ENCODE measurements at regions not wholly inside any gene's neighbourhood (a gene's known extent, or its start where the extent isn't known, plus 50 kb on each side); places are given as distances from the start of the nearest gene placed in this dataset.

DNA sequence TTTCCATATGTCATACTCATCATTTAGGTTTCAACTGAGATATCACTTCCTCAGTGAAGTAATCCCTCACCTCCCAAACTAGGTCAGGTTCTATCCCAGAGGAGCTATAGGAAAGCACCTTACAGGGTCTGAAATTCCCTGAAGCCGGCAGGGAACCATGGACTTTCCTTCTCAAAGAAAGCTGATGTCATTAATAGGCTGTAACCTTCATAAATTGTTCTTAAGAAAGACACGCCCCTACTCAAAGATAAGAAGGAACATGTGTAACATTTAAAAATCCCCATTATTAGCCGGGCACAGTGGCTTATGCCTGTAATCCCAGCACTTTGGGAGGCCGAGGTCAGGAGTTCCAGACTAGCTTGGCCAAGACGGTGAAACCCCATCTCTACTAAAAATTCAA, 50.0 kb upstream of the RNGTT start (continued):
- TF ChIP-seq, protein P1, sequence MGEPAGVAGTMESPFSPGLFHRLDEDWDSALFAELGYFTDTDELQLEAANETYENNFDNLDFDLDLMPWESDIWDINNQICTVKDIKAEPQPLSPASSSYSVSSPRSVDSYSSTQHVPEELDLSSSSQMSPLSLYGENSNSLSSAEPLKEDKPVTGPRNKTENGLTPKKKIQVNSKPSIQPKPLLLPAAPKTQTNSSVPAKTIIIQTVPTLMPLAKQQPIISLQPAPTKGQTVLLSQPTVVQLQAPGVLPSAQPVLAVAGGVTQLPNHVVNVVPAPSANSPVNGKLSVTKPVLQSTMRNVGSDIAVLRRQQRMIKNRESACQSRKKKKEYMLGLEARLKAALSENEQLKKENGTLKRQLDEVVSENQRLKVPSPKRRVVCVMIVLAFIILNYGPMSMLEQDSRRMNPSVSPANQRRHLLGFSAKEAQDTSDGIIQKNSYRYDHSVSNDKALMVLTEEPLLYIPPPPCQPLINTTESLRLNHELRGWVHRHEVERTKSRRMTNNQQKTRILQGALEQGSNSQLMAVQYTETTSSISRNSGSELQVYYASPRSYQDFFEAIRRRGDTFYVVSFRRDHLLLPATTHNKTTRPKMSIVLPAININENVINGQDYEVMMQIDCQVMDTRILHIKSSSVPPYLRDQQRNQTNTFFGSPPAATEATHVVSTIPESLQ (CRISPR knock-in tag; IDR thresholded peaks at IDR 0.05): no peak
- no peak for TF ChIP-seq ZNF671 (CRISPR knock-in tag; IDR thresholded peaks at IDR 0.05)
- no peak for TF ChIP-seq ZBTB21 (CRISPR knock-in tag; IDR thresholded peaks at IDR 0.05; ENCODE audit: borderline replicate concordance)
- no peak for TF ChIP-seq ELF4 (CRISPR knock-in tag; IDR thresholded peaks at IDR 0.05; ENCODE audit: low read depth)
- TF ChIP-seq, protein P2, sequence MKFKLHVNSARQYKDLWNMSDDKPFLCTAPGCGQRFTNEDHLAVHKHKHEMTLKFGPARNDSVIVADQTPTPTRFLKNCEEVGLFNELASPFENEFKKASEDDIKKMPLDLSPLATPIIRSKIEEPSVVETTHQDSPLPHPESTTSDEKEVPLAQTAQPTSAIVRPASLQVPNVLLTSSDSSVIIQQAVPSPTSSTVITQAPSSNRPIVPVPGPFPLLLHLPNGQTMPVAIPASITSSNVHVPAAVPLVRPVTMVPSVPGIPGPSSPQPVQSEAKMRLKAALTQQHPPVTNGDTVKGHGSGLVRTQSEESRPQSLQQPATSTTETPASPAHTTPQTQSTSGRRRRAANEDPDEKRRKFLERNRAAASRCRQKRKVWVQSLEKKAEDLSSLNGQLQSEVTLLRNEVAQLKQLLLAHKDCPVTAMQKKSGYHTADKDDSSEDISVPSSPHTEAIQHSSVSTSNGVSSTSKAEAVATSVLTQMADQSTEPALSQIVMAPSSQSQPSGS (CRISPR knock-in tag; IDR thresholded peaks at IDR 0.05; ENCODE audit: borderline replicate concordance, low read depth): no peak
- TF ChIP-seq ESRRA (CRISPR knock-in tag; IDR thresholded peaks at IDR 0.05; ENCODE audit: borderline replicate concordance): no peak
- TF ChIP-seq, protein P3, sequence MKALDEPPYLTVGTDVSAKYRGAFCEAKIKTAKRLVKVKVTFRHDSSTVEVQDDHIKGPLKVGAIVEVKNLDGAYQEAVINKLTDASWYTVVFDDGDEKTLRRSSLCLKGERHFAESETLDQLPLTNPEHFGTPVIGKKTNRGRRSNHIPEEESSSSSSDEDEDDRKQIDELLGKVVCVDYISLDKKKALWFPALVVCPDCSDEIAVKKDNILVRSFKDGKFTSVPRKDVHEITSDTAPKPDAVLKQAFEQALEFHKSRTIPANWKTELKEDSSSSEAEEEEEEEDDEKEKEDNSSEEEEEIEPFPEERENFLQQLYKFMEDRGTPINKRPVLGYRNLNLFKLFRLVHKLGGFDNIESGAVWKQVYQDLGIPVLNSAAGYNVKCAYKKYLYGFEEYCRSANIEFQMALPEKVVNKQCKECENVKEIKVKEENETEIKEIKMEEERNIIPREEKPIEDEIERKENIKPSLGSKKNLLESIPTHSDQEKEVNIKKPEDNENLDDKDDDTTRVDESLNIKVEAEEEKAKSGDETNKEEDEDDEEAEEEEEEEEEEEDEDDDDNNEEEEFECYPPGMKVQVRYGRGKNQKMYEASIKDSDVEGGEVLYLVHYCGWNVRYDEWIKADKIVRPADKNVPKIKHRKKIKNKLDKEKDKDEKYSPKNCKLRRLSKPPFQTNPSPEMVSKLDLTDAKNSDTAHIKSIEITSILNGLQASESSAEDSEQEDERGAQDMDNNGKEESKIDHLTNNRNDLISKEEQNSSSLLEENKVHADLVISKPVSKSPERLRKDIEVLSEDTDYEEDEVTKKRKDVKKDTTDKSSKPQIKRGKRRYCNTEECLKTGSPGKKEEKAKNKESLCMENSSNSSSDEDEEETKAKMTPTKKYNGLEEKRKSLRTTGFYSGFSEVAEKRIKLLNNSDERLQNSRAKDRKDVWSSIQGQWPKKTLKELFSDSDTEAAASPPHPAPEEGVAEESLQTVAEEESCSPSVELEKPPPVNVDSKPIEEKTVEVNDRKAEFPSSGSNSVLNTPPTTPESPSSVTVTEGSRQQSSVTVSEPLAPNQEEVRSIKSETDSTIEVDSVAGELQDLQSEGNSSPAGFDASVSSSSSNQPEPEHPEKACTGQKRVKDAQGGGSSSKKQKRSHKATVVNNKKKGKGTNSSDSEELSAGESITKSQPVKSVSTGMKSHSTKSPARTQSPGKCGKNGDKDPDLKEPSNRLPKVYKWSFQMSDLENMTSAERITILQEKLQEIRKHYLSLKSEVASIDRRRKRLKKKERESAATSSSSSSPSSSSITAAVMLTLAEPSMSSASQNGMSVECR (CRISPR knock-in tag; IDR thresholded peaks at IDR 0.05; ENCODE audit: borderline replicate concordance): no peak
- TF ChIP-seq ZNF232 (CRISPR knock-in tag; IDR thresholded peaks at IDR 0.05): no peak
- TF ChIP-seq NFYB (CRISPR knock-in tag; conservative IDR thresholded peaks at IDR 0.05; ENCODE audit: low read depth): no peak
- TF ChIP-seq, protein P4, sequence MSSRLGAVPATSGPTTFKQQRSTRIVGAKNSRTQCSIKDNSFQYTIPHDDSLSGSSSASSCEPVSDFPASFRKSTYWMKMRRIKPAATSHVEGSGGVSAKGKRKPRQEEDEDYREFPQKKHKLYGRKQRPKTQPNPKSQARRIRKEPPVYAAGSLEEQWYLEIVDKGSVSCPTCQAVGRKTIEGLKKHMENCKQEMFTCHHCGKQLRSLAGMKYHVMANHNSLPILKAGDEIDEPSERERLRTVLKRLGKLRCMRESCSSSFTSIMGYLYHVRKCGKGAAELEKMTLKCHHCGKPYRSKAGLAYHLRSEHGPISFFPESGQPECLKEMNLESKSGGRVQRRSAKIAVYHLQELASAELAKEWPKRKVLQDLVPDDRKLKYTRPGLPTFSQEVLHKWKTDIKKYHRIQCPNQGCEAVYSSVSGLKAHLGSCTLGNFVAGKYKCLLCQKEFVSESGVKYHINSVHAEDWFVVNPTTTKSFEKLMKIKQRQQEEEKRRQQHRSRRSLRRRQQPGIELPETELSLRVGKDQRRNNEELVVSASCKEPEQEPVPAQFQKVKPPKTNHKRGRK (CRISPR knock-in tag; IDR thresholded peaks at IDR 0.05; ENCODE audit: borderline replicate concordance): no peak
